ENCODE measurements at regions not wholly inside any gene's neighbourhood (a gene's known extent, or its start where the extent isn't known, plus 50 kb on each side); places are given as distances from the start of the nearest gene placed in this dataset.

DNA sequence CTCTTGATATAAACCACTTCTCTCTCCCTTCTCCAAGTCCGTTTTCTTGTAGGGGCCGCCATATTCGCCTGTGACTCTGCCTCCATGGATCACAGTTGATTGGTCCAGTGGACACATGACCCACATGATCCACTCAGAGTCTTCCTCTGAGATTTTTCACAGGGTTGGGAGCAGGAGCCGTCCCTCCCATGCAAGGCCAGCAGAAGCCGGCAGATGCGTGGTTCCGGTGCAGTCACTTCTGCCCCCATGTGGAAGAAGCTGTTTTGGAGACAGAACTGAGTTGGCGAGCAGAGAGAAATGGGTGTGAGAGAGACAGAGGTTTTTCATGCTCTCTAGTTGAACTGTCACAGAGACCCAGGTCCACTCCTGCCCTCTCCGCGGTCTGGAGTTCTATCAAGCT, 83.3 kb downstream of the C16orf95 start:
- Histone ChIP-seq H3K36me3 (ENCODE audit: low read depth, missing control alignments) (no peaks in the 10 kb centered on the region), H3K27ac (no peak overlapping the region), H3K4me3 (no peak overlapping the region), H3K27me3 (no peaks in the 10 kb centered on the region), H3K9me3 (no peaks in the 10 kb centered on the region), H3K4me1 (no peaks in the 10 kb centered on the region)
- TF ChIP-seq POLR2A (IDR thresholded peaks at IDR 0.05): no peak
- TF ChIP-seq, protein P1, sequence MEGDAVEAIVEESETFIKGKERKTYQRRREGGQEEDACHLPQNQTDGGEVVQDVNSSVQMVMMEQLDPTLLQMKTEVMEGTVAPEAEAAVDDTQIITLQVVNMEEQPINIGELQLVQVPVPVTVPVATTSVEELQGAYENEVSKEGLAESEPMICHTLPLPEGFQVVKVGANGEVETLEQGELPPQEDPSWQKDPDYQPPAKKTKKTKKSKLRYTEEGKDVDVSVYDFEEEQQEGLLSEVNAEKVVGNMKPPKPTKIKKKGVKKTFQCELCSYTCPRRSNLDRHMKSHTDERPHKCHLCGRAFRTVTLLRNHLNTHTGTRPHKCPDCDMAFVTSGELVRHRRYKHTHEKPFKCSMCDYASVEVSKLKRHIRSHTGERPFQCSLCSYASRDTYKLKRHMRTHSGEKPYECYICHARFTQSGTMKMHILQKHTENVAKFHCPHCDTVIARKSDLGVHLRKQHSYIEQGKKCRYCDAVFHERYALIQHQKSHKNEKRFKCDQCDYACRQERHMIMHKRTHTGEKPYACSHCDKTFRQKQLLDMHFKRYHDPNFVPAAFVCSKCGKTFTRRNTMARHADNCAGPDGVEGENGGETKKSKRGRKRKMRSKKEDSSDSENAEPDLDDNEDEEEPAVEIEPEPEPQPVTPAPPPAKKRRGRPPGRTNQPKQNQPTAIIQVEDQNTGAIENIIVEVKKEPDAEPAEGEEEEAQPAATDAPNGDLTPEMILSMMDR (IDR thresholded peaks at IDR 0.05): no peak
- intact Hi-C loops (cut with DNase I; ENCODE audit: low total_unique reads): no loop called here
- 64 to 68% methylated on average over 10 of the region's 10 CpGs for WGBS, 2 donors
- DNase-seq: no peak

DNA sequence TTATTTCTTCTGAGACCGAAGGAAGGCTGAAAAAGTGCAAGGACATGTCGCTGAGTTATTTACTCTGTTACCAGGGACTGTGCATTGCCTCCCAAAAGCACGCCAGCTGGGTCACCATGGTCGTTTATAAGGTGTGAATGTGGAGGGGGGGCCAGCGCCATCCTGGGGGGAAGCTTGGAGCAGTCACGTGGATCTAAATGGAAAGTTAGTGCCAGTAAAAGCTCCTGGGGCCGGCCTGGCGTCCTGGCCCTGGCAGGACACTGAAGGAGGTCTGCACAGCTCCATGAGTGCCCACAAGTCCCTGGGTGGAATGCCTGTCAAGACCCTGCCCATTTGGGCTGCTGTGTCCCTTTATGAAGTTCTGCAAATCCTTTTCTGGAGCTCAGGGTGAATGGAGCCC, 82.6 kb downstream of the C16orf95 start:
- intact Hi-C loops (cut with DNase I; ENCODE audit: low total_unique reads): no loop called here
- Histone ChIP-seq H3K4me1 (no peaks in the 10 kb centered on the region), H3K36me3 (ENCODE audit: low read depth, missing control alignments) (no peaks in the 10 kb centered on the region), H3K27me3 (no peaks in the 10 kb centered on the region), H3K9me3 (no peaks in the 10 kb centered on the region), H3K27ac (no peak overlapping the region), H3K4me3 (no peak overlapping the region)
- TF ChIP-seq, protein P1 (IDR thresholded peaks at IDR 0.05): no peak
- TF ChIP-seq POLR2A (IDR thresholded peaks at IDR 0.05): no peak
- no peak for DNase-seq
- 59 to 72% methylated on average over 8 of the region's 8 CpGs for WGBS, 2 donors

GRCh38 chr16:87235810-87236515, 81.2 kb downstream of the C16orf95 start:
- no peak for DNase-seq
- H3K9me3 ChIP-seq: no peaks in the 10 kb centered on the region
- no peaks in the 10 kb centered on the region for H3K4me1 ChIP-seq
- no peak overlapping the region for H3K4me3 ChIP-seq
- H3K36me3 ChIP-seq (ENCODE audit: low read depth, missing control alignments): no peaks in the 10 kb centered on the region
- WGBS, 2 donors: 85 to 89% methylated on average over 13 to 15 of the region's 15 CpGs
- H3K27ac ChIP-seq: no peak overlapping the region
- TF ChIP-seq, protein P1 (IDR thresholded peaks at IDR 0.05): no peak
- TF ChIP-seq POLR2A (IDR thresholded peaks at IDR 0.05): no peak
- no peaks in the 10 kb centered on the region for H3K27me3 ChIP-seq
- intact Hi-C loops (cut with DNase I; ENCODE audit: low total_unique reads): no loop called here

- H3K27ac ChIP-seq: no peak overlapping the region
- H3K36me3 ChIP-seq (ENCODE audit: low read depth, missing control alignments): no peaks in the 10 kb centered on the region
- H3K27me3 ChIP-seq: no peaks in the 10 kb centered on the region
- DNase-seq: no peak
- no peaks in the 10 kb centered on the region for H3K4me1 ChIP-seq
- intact Hi-C loops (cut with DNase I; ENCODE audit: low total_unique reads): no loop called here
- no peak overlapping the region for H3K4me3 ChIP-seq
- WGBS, 2 donors: 89 to 93% methylated on average over 10 to 13 of the region's 13 CpGs
- TF ChIP-seq, protein P1 (IDR thresholded peaks at IDR 0.05): no peak
- no peak for TF ChIP-seq POLR2A (IDR thresholded peaks at IDR 0.05)
- H3K9me3 ChIP-seq: no peaks in the 10 kb centered on the region
These were observed 80.6 kb downstream of the C16orf95 start for GRCh38 chr16:87236516-87237115.

GRCh38 chr16:87238361-87238715, 78.9 kb downstream of the C16orf95 start:
- Histone ChIP-seq H3K4me3 (no peak overlapping the region), H3K9me3 (no peaks in the 10 kb centered on the region), H3K4me1 (no peaks in the 10 kb centered on the region), H3K27ac (no peak overlapping the region), H3K36me3 (ENCODE audit: low read depth, missing control alignments) (no peaks in the 10 kb centered on the region), H3K27me3 (no peaks in the 10 kb centered on the region)
- WGBS, 2 donors: 95 to 96% methylated on average over 6 of the region's 6 CpGs
- intact Hi-C loops (cut with DNase I; ENCODE audit: low total_unique reads): no loop called here
- TF ChIP-seq POLR2A (IDR thresholded peaks at IDR 0.05): no peak
- TF ChIP-seq, protein P1 (IDR thresholded peaks at IDR 0.05): no peak
- DNase-seq: no peak
